HCT116 (cell line): ENCODE measurements at regions not wholly inside any gene's neighbourhood (a gene's known extent, or its start where the extent isn't known, plus 50 kb on each side); places are given as distances from the start of the nearest gene placed in this dataset.

ENCODE experiments used
- ATAC-seq: fragments of 200-7000 bp; cut with Tn5 transposase; 2 replicates; pipeline ENCODE4 v1.9.1; 2020; ENCODE audit warnings: mild to moderate bottlenecking, moderate library complexity
- BruUV-seq: library from RNA; stranded (reverse); fragments of 400-500 nt; replicated peaks from 2 replicates; lab custom pipeline; 2021; lab: Mats Ljungman, UMichigan
- CTCF ChIA-PET: fragments of 300-600 bp; sonication (Branson Sonifier 250); formaldehyde crosslinking; loops from one replicate; lab custom pipeline; 2021; ENCODE audit warnings: antibody characterized with exemption; lab: Charles Lee
- POLR2A ChIA-PET: fragments of 300-600, 350-600 bp; sonication (Branson Sonifier 250); formaldehyde crosslinking; loops from one replicate; lab custom pipeline; 2021; ENCODE audit warnings: antibody characterized with exemption; lab: Charles Lee
- RAD21 ChIA-PET, 2 experiments: fragments of 300-600 bp; sonication (Branson Sonifier 250); formaldehyde crosslinking; loops; one replicate each; lab custom pipeline; 2023; ENCODE audit warnings: low total read pairs in 2 of 2; ENCODE audit not compliant: uncharacterized antibody in 2 of 2, unreplicated experiment in 2 of 2, low non-redundant PET in 1 of 2; lab: Charles Lee
- DNase-seq: peaks from one replicate; pipeline ENCODE4 v3.0.0-alpha.2; 2010; ENCODE audit warnings: low read depth, low spot score
- H2AFZ ChIP-seq: fragments of 200-600 bp; shearing (Covaris generic), sonication (generic); 2 replicates; pipeline ENCODE4 v1.6.1; 2017; ENCODE audit warnings: low read depth, mixed run types, mixed read lengths, antibody characterized with exemption, low read length; ENCODE audit not compliant: poor library complexity, severe bottlenecking
- H3K27ac ChIP-seq: 2 replicates; pipeline ENCODE4 v1.5.1; 2012; ENCODE audit warnings: low read depth, low read length
- H3K27me3 ChIP-seq: fragments of 200-600 bp; sonication (generic); 2 replicates; pipeline ENCODE4 v1.6.1; 2016; ENCODE audit warnings: mixed run types, low read length, mixed read lengths; ENCODE audit not compliant: insufficient read depth
- H3K36me3 ChIP-seq, 2 experiments: fragments of 200-500 bp in 1 of 2; fragments of 200-600 bp in 1 of 2; sonication (Bioruptor generic) in 1 of 2; sonication (generic) in 1 of 2; 2 replicates each; pipeline versions ENCODE4 v1.5.1 to v1.6.1; 2014 to 2016; ENCODE audit warnings: low read length in 2 of 2, inconsistent platforms in 1 of 2, mixed read lengths in 1 of 2, mixed run types in 1 of 2; ENCODE audit not compliant: insufficient read depth in 2 of 2, control insufficient read depth in 1 of 2
- H3K4me1 ChIP-seq, 2 experiments: fragments of 200-600 bp in 1 of 2; sonication (generic) in 1 of 2; 2 replicates each; pipeline versions ENCODE4 v1.5.1 to v1.6.1; 2012 to 2017; ENCODE audit warnings: low read length in 2 of 2, inconsistent platforms in 1 of 2, mild to moderate bottlenecking in 1 of 2, mixed read lengths in 1 of 2, mixed run types in 1 of 2, moderate library complexity in 1 of 2; ENCODE audit not compliant: insufficient read depth in 2 of 2, control insufficient read depth in 1 of 2
- H3K4me2 ChIP-seq: fragments of 200-600 bp; sonication (generic); 2 replicates; pipeline ENCODE4 v1.6.1; 2017; ENCODE audit warnings: mixed run types, low read length, mixed read lengths
- H3K4me3 ChIP-seq, 2 experiments: fragments of 200-600 bp in 1 of 2; sonication (generic) in 1 of 2; replicated peaks in 1 of 2; 2 replicates each; pipeline ENCODE4 v1.5.1; 2011 to 2016; ENCODE audit warnings: low read length in 2 of 2, control low read depth in 1 of 2, low read depth in 1 of 2, mild to moderate bottlenecking in 1 of 2, mixed read lengths in 1 of 2, mixed run types in 1 of 2
- H3K79me2 ChIP-seq: fragments of 200-600 bp; sonication (generic); 2 replicates; pipeline ENCODE4 v1.6.1; 2017; ENCODE audit warnings: mild to moderate bottlenecking, mixed run types, low read length, moderate library complexity, mixed read lengths; ENCODE audit not compliant: insufficient read depth
- H3K9ac ChIP-seq: fragments of 200-600 bp; sonication (generic); 2 replicates; pipeline ENCODE4 v1.6.1; 2016; ENCODE audit warnings: low read length, mixed read lengths
- H3K9me2 ChIP-seq: fragments of 200-600 bp; sonication (generic), shearing (Covaris generic); 2 replicates; pipeline ENCODE4 v1.6.1; 2017; ENCODE audit warnings: mixed run types, mild to moderate bottlenecking, moderate library complexity; ENCODE audit not compliant: insufficient read depth
- H3K9me3 ChIP-seq, 2 experiments: fragments of 200-500 bp in 1 of 2; fragments of 200-600 bp in 1 of 2; sonication (Bioruptor generic) in 1 of 2; sonication (generic) in 1 of 2; 2 replicates each; pipeline ENCODE4 v1.6.1; 2014 to 2017; ENCODE audit warnings: low read length in 2 of 2, mixed read lengths in 2 of 2, inconsistent platforms in 1 of 2, low read depth in 1 of 2, mild to moderate bottlenecking in 1 of 2, mixed run types in 1 of 2, moderate library complexity in 1 of 2; ENCODE audit not compliant: control insufficient read depth in 1 of 2, insufficient read depth in 1 of 2
- H4K20me1 ChIP-seq: fragments of 200-600 bp; sonication (generic), shearing (Covaris generic); 2 replicates; pipeline ENCODE4 v1.6.1; 2017; ENCODE audit warnings: mixed run types, mild to moderate bottlenecking, moderate library complexity; ENCODE audit not compliant: insufficient read depth
- EGR1 ChIP-seq: IDR thresholded peaks from 2 replicates; pipeline ENCODE4 v1.6.1; 2012; ENCODE audit warnings: low read depth
- SIN3A ChIP-seq: IDR thresholded peaks from 2 replicates; pipeline ENCODE4 v1.6.1; 2012; ENCODE audit warnings: low read depth
- SRF ChIP-seq: IDR thresholded peaks from 2 replicates; pipeline ENCODE4 v1.6.1; 2012; ENCODE audit warnings: low read depth
- YY1 ChIP-seq: IDR thresholded peaks from 2 replicates; pipeline ENCODE4 v1.6.1; 2011; ENCODE audit warnings: low read length, low read depth, moderate library complexity, mild to moderate bottlenecking; ENCODE audit not compliant: insufficient replicate concordance; ENCODE audit errors: extremely low read depth
- intact Hi-C: fragments of 100-400 bp; cut with micrococcal nuclease; formaldehyde crosslinking; loops from 2 replicates; pipeline ENCODE4 v1.10.0; 2022
- TF ChIP-seq, protein P1 (sequence below): IDR thresholded peaks from 2 replicates; pipeline ENCODE4 v1.6.1; 2012
- TF ChIP-seq, protein P2 (sequence below): IDR thresholded peaks from 2 replicates; pipeline ENCODE4 v1.6.1; 2011; ENCODE audit warnings: mild to moderate bottlenecking, low read length, moderate library complexity; ENCODE audit not compliant: insufficient replicate concordance; ENCODE audit errors: extremely low read depth
- TF ChIP-seq, protein P3 (sequence below), 3 experiments: fragments of 200-600 bp in 1 of 3; sonication (generic) in 1 of 3; IDR thresholded peaks in 2 of 3; conservative IDR thresholded peaks in 1 of 3; 2 replicates each; pipeline ENCODE4 v1.5.1; 2012 to 2017; ENCODE audit warnings: low read depth in 2 of 3, low read length in 2 of 3, antibody characterized with exemption in 1 of 3, borderline replicate concordance in 1 of 3, control low read depth in 1 of 3, mild to moderate bottlenecking in 1 of 3, mixed read lengths in 1 of 3, mixed run types in 1 of 3, moderate library complexity in 1 of 3; ENCODE audit not compliant: insufficient read depth in 1 of 3

DNA sequence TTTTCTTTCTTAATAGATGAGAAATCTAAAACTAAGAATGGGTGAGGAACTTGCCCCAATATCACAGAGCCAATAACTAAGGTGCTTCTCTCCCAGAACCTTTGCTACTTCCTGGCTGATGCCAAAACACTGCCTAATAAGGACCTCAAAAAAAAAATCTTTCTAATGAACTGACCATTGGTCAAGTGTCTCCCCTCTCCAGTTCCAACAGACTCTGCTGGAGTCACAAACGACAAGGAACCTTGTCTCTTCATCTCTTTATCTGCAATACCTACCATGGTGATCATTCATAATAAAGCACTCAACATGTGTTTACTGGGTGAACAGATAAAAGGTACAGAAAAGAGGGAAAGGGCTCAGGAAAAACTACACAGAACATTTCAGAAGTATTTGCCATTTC lies 197.4 kb downstream of the LTN1 start:
- no peaks in the 10 kb centered on the region for H3K4me1 ChIP-seq
- TF ChIP-seq EGR1 = no peak
- TF ChIP-seq, protein P1, sequence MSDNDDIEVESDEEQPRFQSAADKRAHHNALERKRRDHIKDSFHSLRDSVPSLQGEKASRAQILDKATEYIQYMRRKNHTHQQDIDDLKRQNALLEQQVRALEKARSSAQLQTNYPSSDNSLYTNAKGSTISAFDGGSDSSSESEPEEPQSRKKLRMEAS = no peak
- no peak for TF ChIP-seq YY1
- TF ChIP-seq, protein P2, sequence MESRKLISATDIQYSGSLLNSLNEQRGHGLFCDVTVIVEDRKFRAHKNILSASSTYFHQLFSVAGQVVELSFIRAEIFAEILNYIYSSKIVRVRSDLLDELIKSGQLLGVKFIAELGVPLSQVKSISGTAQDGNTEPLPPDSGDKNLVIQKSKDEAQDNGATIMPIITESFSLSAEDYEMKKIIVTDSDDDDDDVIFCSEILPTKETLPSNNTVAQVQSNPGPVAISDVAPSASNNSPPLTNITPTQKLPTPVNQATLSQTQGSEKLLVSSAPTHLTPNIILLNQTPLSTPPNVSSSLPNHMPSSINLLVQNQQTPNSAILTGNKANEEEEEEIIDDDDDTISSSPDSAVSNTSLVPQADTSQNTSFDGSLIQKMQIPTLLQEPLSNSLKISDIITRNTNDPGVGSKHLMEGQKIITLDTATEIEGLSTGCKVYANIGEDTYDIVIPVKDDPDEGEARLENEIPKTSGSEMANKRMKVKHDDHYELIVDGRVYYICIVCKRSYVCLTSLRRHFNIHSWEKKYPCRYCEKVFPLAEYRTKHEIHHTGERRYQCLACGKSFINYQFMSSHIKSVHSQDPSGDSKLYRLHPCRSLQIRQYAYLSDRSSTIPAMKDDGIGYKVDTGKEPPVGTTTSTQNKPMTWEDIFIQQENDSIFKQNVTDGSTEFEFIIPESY = no peak
- no peak for TF ChIP-seq SIN3A
- TF ChIP-seq SRF = no peak
- TF ChIP-seq, protein P3, sequence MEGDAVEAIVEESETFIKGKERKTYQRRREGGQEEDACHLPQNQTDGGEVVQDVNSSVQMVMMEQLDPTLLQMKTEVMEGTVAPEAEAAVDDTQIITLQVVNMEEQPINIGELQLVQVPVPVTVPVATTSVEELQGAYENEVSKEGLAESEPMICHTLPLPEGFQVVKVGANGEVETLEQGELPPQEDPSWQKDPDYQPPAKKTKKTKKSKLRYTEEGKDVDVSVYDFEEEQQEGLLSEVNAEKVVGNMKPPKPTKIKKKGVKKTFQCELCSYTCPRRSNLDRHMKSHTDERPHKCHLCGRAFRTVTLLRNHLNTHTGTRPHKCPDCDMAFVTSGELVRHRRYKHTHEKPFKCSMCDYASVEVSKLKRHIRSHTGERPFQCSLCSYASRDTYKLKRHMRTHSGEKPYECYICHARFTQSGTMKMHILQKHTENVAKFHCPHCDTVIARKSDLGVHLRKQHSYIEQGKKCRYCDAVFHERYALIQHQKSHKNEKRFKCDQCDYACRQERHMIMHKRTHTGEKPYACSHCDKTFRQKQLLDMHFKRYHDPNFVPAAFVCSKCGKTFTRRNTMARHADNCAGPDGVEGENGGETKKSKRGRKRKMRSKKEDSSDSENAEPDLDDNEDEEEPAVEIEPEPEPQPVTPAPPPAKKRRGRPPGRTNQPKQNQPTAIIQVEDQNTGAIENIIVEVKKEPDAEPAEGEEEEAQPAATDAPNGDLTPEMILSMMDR (IDR thresholded peaks at IDR 0.05 in 2 of 3, conservative IDR thresholded peaks at IDR 0.05 in 1 of 3; ENCODE audit: borderline replicate concordance in 1 of 3, insufficient read depth in 1 of 3, low read depth in 2 of 3, low read length in 2 of 3) = no peak
- TF ChIP-seq, all 23 proteins: peak for 0
- ChIA-PET POLR2A (no interaction called here), CTCF (no interaction called here), RAD21 (no interaction called here)
- no peaks in the 10 kb centered on the region for H3K79me2 ChIP-seq
- H3K4me2 ChIP-seq = no peak overlapping the region
- no peak for ATAC-seq
- no peaks in the 10 kb centered on the region for H3K36me3 ChIP-seq
- H3K27me3 ChIP-seq = 0 out of 2 replicates have a peak, but pooled peaks cover 3% of the 10 kb centered on the region
- H3K9me3 ChIP-seq = no peaks in the 10 kb centered on the region
- no peaks in the 10 kb centered on the region for H4K20me1 ChIP-seq
- no peak overlapping the region for H3K9ac ChIP-seq
- no peak overlapping the region for H3K27ac ChIP-seq
- no TSS peak for BruUV-seq
- H2AFZ ChIP-seq = no peak overlapping the region
- H3K4me3 ChIP-seq = no peak overlapping the region
- intact Hi-C loops = no loop called here
- no peaks in the 10 kb centered on the region for H3K9me2 ChIP-seq
- DNase-seq = no peak
